B cell (primary cell): ENCODE measurements at regions not wholly inside any gene's neighbourhood (a gene's known extent, or its start where the extent isn't known, plus 50 kb on each side); places are given as distances from the start of the nearest gene placed in this dataset.

Experiments
- ATAC-seq: fragments of 200-7000 bp; cut with Tn5 transposase; one replicate; pipeline ENCODE4 v1.10.0; 2021; ENCODE audit warnings: low read depth, mild to moderate bottlenecking, moderate number of reproducible peaks, moderate library complexity
- CTCF ChIA-PET: fragments of 350-600 bp; sonication (Branson Sonifier 250); formaldehyde crosslinking; loops from one replicate; lab custom pipeline; 2021; ENCODE audit warnings: antibody characterized with exemption, inconsistent platforms; lab: Charles Lee
- POLR2A ChIA-PET: fragments of 350-600 bp; sonication (Branson Sonifier 250); formaldehyde crosslinking; loops from one replicate; lab custom pipeline; 2021; ENCODE audit warnings: antibody characterized with exemption; lab: Charles Lee
- DNase-seq: peaks from one replicate; pipeline ENCODE4 v3.0.0; 2013
- H2AFZ ChIP-seq: 2 replicates; pipeline ENCODE4 v1.6.1; 2012; ENCODE audit warnings: mild to moderate bottlenecking, low read depth, low read length; ENCODE audit not compliant: insufficient read depth, poor library complexity, severe bottlenecking
- H3K27ac ChIP-seq, 2 donors: 1 replicate in 1 of 2; 2 replicates in 1 of 2; pipeline ENCODE4 v1.5.1; 2012 to 2013; ENCODE audit warnings: low read length in 2 of 2, mild to moderate bottlenecking in 2 of 2, moderate library complexity in 1 of 2
- H3K27me3 ChIP-seq, 4 experiments: fragments of 200-600 bp in 1 of 4; sonication (generic) in 1 of 4; replicated peaks in 1 of 4; 1 replicate in 2 of 4; 2 replicates in 2 of 4; pipeline versions ENCODE4 v1.6.1 to v1.7.0; 2013 to 2016; ENCODE audit warnings: low read length in 3 of 4, mild to moderate bottlenecking in 2 of 4, mixed read lengths in 1 of 4, moderate library complexity in 1 of 4; ENCODE audit not compliant: insufficient read depth in 4 of 4, control insufficient read depth in 3 of 4; ENCODE audit errors: control extremely low read depth in 1 of 4
- H3K36me3 ChIP-seq, 2 experiments: replicated peaks in 1 of 2; 1 replicate in 1 of 2; 2 replicates in 1 of 2; pipeline versions ENCODE4 v1.6.1 to v1.7.1; 2013; ENCODE audit warnings: low read length in 1 of 2; ENCODE audit not compliant: insufficient read depth in 2 of 2, control insufficient read depth in 1 of 2; ENCODE audit errors: control extremely low read depth in 1 of 2, extremely low read depth in 1 of 2
- H3K4me1 ChIP-seq, 2 donors: fragments of 200-600 bp in 1 of 2; sonication (generic) in 1 of 2; 1 replicate in 1 of 2; 2 replicates in 1 of 2; pipeline versions ENCODE4 v1.5.1 to v1.6.1; 2013 to 2017; ENCODE audit warnings: low read length in 2 of 2; ENCODE audit not compliant: control insufficient read depth in 2 of 2, insufficient read depth in 2 of 2
- H3K4me2 ChIP-seq: replicated peaks from 2 replicates; pipeline ENCODE3; 2012; ENCODE audit warnings: mild to moderate bottlenecking, low read depth, low read length; ENCODE audit not compliant: poor library complexity, severe bottlenecking
- H3K4me3 ChIP-seq, 5 experiments: fragments of 200-600 bp in 1 of 5; sonication (generic) in 1 of 5; 1 replicate in 3 of 5; 2 replicates in 2 of 5; pipeline versions ENCODE4 v1.5.1 to v1.7.0; 2011 to 2016; ENCODE audit warnings: low read length in 4 of 5, mild to moderate bottlenecking in 4 of 5, low read depth in 2 of 5, control low read depth in 1 of 5, moderate library complexity in 1 of 5; ENCODE audit not compliant: insufficient read depth in 1 of 5; ENCODE audit errors: control extremely low read depth in 1 of 5, extremely low read depth in 1 of 5
- H3K79me2 ChIP-seq: fragments of 200-600 bp; sonication (generic); one replicate; pipeline ENCODE4 v1.6.0; 2016; ENCODE audit warnings: low read length; ENCODE audit not compliant: control insufficient read depth, insufficient read depth
- H3K9ac ChIP-seq: fragments of 200-600 bp; sonication (generic); 2 replicates; pipeline ENCODE4 v1.6.1; 2017; ENCODE audit warnings: mild to moderate bottlenecking, low read length, moderate library complexity
- H3K9me3 ChIP-seq, 3 donors: one replicate each; pipeline versions ENCODE4 v1.6.1 to v1.7.1; 2013; ENCODE audit warnings: low read length in 2 of 3; ENCODE audit not compliant: control insufficient read depth in 2 of 3, insufficient read depth in 1 of 3; ENCODE audit errors: control extremely low read depth in 1 of 3
- H4K20me1 ChIP-seq: 2 replicates; pipeline ENCODE4 v1.6.0; 2012; ENCODE audit warnings: mild to moderate bottlenecking, low read length; ENCODE audit not compliant: insufficient read depth, control insufficient read depth, poor library complexity, severe bottlenecking
- H3K27ac Mint-ChIP-seq: one replicate; pipeline ENCODE4 v1.8.0; 2021; ENCODE audit warnings: mixed read lengths
- H3K27me3 Mint-ChIP-seq: one replicate; pipeline ENCODE4 v1.8.0; 2021; ENCODE audit warnings: mixed read lengths
- H3K4me1 Mint-ChIP-seq: one replicate; pipeline ENCODE4 v1.8.0; 2021; ENCODE audit warnings: mixed read lengths
- H3K4me3 Mint-ChIP-seq: one replicate; pipeline ENCODE4 v1.8.0; 2021; ENCODE audit warnings: mixed read lengths
- H3K9me3 Mint-ChIP-seq: one replicate; pipeline ENCODE4 v1.8.0; 2022; ENCODE audit warnings: mixed read lengths; ENCODE audit not compliant: insufficient read depth
- EZH2 ChIP-seq: IDR thresholded peaks from 2 replicates; pipeline ENCODE4 v1.6.1; 2012; ENCODE audit warnings: borderline replicate concordance, low read depth, mild to moderate bottlenecking, moderate library complexity, low read length; ENCODE audit not compliant: insufficient read depth, poor library complexity, severe bottlenecking
- WGBS: methylation state at CpG from one replicate; pipeline ENCODE4 v1.1.5; 2013; ENCODE audit warnings: missing lambda C conversion rate; ENCODE audit not compliant: insufficient coverage; 5-methylcytosine and 5-hydroxymethylcytosine counted together
- intact Hi-C: fragments of 100-400 bp; cut with micrococcal nuclease; formaldehyde crosslinking; loops from one replicate; pipeline ENCODE4 v1.10.0; 2022
- TF ChIP-seq, protein P1 (sequence below): fragments of 200-600 bp; IDR thresholded peaks from one replicate; pipeline ENCODE4 v1.8.0; 2022; ENCODE audit warnings: antibody characterized with exemption, mild to moderate bottlenecking

- DNase-seq (no peak), ATAC-seq (no peak)
- no peak overlapping the region for H3K9ac ChIP-seq
- Mint-ChIP-seq H3K27ac (no peak overlapping the region), H3K27me3 (no peaks in the 10 kb centered on the region), H3K9me3 (no peaks in the 10 kb centered on the region), H3K4me1 (no peaks in the 10 kb centered on the region), H3K4me3 (no peak overlapping the region)
- no peak overlapping the region for H3K4me3 ChIP-seq
- ChIA-PET POLR2A (no interaction called here), CTCF (no interaction called here)
- 83% methylated on average over 1 of the region's 4 CpGs for WGBS
- H3K27ac ChIP-seq, result no peak overlapping the region
- no peaks in the 10 kb centered on the region for H3K9me3 ChIP-seq
- TF ChIP-seq, protein P1, sequence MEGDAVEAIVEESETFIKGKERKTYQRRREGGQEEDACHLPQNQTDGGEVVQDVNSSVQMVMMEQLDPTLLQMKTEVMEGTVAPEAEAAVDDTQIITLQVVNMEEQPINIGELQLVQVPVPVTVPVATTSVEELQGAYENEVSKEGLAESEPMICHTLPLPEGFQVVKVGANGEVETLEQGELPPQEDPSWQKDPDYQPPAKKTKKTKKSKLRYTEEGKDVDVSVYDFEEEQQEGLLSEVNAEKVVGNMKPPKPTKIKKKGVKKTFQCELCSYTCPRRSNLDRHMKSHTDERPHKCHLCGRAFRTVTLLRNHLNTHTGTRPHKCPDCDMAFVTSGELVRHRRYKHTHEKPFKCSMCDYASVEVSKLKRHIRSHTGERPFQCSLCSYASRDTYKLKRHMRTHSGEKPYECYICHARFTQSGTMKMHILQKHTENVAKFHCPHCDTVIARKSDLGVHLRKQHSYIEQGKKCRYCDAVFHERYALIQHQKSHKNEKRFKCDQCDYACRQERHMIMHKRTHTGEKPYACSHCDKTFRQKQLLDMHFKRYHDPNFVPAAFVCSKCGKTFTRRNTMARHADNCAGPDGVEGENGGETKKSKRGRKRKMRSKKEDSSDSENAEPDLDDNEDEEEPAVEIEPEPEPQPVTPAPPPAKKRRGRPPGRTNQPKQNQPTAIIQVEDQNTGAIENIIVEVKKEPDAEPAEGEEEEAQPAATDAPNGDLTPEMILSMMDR, result no peak
- no peak for TF ChIP-seq EZH2
- no peaks in the 10 kb centered on the region for H4K20me1 ChIP-seq
- no peaks in the 10 kb centered on the region for H3K79me2 ChIP-seq
- H3K27me3 ChIP-seq, result no peaks in the 10 kb centered on the region
- H3K4me1 ChIP-seq, result no peaks in the 10 kb centered on the region
- H3K36me3 ChIP-seq, result no peaks in the 10 kb centered on the region
- intact Hi-C loops, result no loop called here
- no peak overlapping the region for H2AFZ ChIP-seq
- H3K4me2 ChIP-seq, result no peak overlapping the region
Measured at GRCh38 chr3:135706758-135707375, 258.7 kb upstream of the PPP2R3A start.

DNA sequence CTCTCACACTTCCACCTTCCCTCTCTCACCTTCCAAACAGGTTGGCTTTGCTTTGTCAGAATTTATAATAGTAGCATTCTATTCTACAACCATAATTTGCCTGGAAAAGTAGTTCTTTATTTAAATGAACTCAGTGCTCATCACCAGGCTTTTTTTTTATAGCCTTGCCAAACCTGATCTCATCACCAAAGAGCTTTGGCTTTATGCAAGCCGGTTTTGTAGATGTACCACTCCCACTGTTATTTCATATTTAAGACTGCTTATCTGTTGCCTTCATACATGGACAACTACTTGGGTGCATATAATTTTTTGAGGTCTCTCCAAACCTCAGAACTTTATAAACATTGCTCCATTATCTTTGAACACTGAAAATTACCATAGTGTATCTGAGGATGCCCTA lies 246.1 kb upstream of the PPP2R3A start:
- Histone ChIP-seq H3K4me3 (no peak overlapping the region), H3K79me2 (no peaks in the 10 kb centered on the region), H3K27me3 (no peaks in the 10 kb centered on the region), H4K20me1 (no peaks in the 10 kb centered on the region), H2AFZ (no peak overlapping the region), H3K4me1 (no peaks in the 10 kb centered on the region), H3K36me3 (no peaks in the 10 kb centered on the region), H3K9me3 (no peaks in the 10 kb centered on the region), H3K9ac (no peak overlapping the region), H3K27ac (no peak overlapping the region), H3K4me2 (no peak overlapping the region)
- no peak for ATAC-seq
- intact Hi-C loops, result no loop called here
- Mint-ChIP-seq H3K9me3 (peaks cover 7% of the 10 kb centered on the region), H3K4me1 (no peaks in the 10 kb centered on the region), H3K27me3 (no peaks in the 10 kb centered on the region), H3K4me3 (no peak overlapping the region), H3K27ac (no peak overlapping the region)
- WGBS, result no CpG with 5 or more reads among the region's 1 CpG
- ChIA-PET POLR2A (no interaction called here), CTCF (no interaction called here)
- TF ChIP-seq EZH2, result no peak
- TF ChIP-seq, protein P1, result no peak
- DNase-seq, result no peak
